Amygdala (tissue), 56 donors: ENCODE measurements at regions not wholly inside any gene's neighbourhood (a gene's known extent, or its start where the extent isn't known, plus 50 kb on each side); places are given as distances from the start of the nearest gene placed in this dataset.

Experiments
- DNase-seq, 56 donors: peaks; one replicate each; lab custom pipeline; 2025; lab: John Stamatoyannopoulos, UW

DNA sequence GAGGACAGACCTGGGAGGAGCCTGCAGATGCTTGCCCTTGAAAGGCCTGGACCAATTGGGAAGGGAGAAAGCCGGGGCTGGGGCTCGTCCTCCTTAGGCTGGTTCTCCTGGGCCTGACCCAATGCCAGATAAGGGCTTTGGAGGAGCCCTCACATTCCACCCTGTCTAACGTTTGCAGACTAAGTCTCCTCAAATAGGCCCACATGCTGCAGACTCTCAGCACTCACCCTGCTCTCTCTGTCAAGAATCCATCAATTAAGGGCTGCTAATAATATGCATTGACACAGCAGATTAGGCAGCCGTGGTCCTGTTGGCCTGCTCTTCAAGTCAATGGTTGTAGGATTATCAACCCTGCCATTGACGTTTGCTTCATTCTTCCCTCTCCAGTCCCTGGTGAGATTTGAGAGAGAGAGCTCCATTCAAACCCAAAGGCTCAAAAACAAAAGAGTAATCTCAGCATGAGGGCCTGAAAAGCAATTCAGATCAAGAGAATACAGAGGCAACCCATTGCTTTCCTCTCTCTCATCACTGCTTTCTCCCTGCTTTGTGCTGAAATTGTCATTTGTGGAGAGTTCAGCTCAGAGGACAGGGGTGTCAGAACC is 167.6 kb downstream of the INSIG2 start:
- no peak for DNase-seq

DNA sequence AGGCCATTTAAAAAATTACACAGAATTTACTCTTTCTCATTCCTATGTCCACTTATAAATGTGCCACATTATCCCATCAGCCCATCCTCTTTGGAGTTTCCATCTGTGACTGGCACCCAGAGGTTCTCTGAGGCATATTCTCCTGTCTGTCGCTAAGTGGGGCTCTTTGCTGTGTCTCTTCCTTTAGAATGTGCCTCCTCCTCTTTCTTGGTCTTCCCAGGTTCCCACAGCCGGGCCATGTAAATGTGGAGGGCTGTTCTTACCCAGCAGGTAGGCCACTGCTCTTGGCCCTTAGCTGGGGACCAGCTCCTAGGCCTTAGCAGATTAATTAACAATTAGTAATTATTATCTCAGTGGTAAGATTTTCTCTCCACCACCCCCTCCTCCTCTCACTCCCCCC is 167.0 kb downstream of the INSIG2 start:
- DNase-seq, result no peak

DNA sequence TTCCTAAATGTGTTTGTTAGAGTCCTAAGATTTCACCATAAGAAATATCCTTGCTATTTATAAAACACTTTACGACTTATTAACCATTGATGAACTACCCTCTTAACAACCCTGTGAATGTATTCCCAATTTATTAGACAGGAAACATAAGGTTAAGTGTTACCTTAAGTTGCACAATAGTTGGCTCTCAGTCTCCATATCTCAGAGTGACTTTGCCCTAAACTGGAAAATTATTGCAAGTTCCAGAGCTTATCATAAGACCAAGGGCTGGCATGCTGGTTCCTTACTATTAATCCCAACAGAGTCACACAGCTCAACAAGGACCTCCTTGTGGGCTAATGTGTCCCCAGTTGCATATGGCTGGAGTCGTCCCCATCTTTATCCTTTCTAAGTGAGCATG is 165.8 kb downstream of the INSIG2 start:
- DNase-seq, result no peak

DNA sequence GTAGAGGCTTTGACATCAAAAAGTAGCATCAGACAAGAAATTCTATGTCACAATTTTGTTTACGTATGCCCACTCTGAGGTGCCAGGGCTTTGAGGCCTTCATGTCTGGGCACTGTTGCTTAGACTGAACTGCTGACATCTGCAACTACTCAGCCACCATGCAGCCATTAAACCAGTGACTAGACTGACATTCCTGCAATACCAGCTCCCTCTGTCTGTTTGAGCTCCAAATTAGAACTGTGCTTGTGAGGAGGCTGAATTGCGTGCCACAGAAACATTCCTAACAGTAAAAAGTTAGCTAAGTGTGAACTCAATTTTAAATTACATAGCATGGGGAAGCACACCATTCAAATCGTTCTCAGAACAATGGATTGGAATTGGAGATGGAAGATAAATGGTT is 163.2 kb downstream of the INSIG2 start:
- DNase-seq, result no peak

DNA sequence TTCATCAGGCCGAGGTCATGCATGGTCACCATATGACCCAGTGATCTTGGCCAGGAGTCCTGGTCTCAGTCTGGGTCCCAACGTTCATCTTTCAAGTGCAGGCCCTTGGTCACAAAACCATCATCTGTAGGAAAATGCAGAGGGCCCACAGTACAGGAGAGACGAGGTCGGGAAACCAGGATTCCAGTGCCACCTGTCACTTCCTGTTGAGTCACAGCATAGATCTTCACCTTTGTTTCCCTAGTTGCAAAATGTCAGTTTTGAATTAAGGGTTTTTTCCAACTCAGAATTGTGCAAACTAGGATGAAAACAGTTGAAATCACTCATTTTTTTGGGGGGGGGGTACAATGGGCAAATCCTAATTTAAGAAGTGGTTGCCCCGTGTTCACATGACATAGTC is 162.2 kb downstream of the INSIG2 start:
- no peak for DNase-seq

DNA sequence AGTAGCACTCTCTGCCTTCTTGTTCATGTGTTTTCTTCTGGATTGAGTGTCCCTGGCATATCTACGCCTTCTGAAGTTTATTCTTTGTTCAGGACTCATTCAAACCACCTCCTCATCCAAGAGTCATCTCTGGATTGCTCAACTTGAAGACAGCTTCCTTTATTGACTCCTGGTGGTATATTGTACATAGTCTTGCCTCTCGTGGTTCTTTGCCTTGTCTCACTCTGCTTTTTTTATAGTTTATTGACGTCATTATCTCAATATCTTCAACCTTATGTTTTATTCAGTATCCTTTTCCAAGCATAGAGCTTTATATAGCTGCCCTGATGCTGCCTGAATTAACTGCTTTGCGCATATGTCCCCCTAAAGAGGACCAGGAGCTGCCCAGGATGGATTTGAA is 161.7 kb downstream of the INSIG2 start:
- no peak for DNase-seq

DNA sequence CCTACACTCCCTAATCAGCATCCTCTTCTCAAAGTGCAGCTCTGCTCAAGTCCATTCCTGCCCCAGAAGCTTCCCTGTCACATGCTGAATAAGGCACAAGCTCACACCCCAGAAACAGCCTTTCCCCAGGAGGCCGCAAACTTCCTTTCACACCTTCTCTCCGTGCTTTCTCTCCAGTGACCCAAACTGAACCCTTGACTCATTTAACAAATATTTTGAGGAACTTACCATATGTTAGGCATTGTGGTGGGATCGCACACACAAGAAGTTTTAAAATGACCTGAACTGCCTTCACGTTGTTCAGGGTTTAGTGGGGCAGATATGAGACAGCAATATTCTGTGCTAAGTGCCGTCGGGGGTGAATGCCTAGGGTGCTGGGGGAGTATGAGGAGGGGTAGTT is 161.3 kb downstream of the INSIG2 start:
- DNase-seq, result no peak

DNA sequence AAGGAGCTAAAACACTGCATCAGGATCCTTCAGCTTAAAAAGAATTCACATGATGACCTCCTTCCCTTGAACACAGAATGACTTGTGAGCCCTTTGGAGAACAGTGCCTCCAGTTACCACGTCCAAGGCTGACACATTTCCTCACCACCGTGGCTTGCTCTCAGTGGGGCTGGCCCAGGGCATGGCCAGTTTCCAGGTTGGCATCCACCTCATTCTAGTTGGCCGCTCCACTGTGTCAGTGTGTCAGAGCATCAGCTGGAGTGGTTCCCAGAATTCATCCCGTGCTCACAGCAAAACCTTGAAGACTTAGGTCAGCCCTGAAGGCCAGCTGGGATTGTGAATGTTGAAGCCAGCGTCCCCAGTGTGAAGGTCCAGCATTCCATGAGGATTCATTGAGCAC is 158.5 kb downstream of the INSIG2 start:
- peak in 1 of 56 donors; percentile 6 for DNase-seq

DNA sequence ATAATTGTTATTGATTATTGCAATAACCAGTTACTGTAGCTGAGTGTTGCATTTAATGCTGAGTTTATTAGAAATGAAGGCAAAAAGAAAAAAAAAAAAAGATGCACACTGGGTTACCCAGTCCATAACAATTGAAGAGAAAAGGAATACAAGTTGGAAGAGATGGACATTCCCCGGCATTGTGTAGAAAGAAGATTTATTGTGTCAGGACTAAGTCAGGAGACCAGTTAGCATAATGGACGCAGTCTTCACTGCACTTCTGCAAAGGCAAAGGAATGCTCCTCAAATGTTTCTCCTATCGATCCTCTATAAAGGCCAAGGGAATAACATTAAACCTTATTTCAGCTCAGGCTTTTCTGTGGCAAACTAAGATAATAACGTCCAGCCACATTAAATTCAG is 157.8 kb downstream of the INSIG2 start:
- DNase-seq, result no peak

DNA sequence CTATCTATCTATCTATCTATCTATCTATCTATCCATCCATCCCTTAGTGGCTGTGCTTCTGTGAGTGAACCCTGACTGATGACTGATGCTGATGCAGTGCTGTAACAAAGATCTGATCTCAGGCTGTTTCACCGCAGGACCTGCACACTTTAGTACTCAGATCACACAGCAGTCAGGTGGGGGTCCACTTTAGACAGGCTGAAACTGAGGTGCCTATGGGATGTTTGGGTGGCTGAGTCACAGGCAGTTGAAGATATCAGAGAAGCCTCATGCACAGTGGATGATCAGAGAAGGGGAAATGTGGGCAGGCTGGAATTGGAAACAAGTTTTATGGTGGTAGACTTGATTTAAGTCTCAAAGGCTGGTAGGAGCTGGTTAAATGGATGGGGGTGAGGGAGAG is 156.4 kb downstream of the INSIG2 start:
- no peak for DNase-seq

DNA sequence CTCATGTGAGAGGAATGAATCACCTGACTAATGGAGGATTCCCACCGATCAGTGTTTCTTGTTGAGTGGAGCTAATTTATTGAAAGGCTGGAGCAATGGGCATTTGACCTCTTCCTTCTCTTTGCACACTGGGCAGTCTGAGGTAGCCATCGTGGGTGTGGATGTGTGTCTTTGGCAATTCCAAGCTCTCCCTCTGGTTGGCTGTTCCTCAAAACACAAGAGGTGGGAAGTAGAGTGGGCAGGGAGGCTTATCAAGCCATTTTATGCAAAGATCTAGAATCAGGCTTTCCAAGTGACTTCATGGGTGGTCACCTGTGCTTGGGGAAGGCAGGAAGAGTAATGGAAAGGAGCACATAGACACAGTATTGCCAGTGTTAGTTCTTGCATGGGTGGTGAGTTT is 154.8 kb downstream of the INSIG2 start:
- no peak for DNase-seq

DNA sequence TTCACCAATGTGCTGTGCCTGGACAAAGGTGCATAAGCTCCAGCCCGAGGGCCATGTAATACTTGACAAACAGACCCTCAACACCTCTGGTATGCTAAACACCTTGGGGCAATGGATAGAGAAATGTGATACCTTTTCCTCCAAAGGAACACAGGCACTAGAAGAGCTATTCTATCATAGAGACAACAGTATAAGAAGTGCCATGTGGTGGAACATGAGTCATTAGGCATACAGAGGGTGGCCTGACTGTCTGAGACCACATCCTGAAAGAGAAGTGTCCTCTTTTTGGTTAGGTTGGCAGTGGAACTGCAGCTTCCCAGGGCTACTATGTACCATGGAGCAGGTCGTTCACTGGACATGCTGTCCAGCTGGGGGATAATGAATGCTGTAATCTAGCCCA is 153.9 kb downstream of the INSIG2 start:
- DNase-seq, result no peak

DNA sequence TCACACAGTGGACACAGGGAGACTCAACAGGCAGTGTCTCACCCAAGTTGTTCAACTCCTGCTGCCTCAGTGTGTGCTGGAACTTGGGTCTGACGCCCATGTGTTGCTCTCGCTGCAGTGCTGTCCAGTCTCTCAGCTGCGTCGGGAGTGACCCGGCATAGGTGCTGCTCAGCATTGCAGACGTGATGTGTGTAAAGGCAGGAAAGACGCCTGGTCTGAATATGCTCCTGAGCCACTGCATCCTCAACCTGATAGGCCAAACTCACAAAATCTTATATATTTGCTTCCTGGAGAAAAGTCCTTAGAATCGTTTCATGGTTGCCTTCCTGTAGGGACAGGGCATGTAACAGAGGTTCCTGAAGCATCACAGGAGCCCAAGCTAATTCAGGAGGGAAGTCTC is 152.9 kb downstream of the INSIG2 start:
- DNase-seq, result no peak

DNA sequence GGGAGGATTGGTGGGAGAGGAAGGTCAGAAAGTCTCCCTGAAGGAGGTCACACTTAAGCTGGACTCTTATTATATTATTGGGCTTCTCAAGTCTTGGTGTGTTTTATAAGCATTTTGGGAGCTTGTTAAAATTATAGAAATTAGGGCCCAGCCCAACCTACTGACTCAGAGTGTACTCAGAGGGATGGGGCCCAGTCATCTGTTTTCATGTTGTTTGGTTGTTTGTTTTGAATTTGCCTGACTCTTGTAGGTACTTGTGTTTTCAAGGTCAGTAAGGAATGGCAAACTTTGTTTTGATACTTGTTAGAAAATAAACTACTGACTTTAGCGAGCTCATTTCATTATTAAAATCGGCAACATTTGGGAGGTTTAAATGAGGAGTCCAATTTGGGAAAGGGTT is 152.0 kb downstream of the INSIG2 start:
- no peak for DNase-seq

DNA sequence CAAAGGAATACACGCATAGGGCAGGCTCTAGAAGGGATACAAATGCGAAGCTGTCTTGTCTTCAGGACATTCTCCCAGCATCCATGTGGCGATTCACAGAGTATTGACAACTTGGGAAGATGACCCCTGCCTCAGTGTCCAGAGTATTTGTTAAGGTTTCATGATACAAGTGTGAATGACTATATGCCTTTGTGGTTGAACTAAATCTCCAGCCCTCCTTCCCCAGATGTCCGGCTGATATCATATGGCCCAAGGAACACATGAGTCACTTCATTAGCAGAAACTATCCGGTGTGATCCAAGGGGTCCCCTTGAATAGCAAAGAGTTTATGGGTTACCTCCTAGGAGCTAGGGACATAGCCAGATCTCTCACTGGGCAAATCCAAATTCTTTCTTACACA is 151.0 kb downstream of the INSIG2 start:
- DNase-seq, result no peak

DNA sequence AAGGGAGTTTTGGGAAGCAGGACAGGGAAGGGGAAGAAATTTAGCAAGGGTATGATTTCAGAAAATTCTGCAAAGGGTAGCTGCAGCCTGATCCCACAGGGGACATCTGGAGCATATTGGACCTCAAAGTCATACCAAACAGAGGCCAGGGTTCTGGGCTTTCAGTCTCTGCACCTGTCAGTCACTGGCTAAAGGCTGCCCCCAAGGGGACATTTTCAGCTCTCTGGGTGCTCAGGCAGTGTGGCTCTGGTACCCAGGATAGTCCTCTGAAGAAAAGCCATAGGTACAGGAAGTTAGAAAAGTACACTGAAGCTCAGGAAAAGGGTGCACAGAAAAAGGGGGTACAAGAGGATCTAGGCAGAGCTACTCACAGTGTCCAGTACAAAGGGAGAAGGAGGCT is 149.2 kb downstream of the INSIG2 start:
- no peak for DNase-seq

DNA sequence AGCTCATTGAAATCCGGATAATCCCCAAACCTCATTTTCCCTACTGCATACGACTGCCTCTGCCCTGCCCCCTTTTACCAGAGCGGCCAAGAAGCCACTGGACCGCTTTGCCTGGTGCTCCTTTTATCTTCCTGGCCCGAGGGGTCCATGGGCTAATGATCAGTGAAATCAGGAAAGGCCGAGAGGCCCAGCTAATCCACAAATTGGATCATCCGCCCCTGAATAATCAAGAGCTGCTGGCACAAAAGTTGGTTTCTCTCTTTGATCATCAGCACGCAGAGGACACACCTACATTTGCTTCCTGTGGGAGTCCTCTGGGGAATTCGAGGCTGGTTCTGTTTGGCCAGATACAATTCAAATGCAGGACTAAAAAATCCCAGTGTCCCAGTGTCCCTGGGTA is 144.5 kb downstream of the INSIG2 start:
- no peak for DNase-seq

DNA sequence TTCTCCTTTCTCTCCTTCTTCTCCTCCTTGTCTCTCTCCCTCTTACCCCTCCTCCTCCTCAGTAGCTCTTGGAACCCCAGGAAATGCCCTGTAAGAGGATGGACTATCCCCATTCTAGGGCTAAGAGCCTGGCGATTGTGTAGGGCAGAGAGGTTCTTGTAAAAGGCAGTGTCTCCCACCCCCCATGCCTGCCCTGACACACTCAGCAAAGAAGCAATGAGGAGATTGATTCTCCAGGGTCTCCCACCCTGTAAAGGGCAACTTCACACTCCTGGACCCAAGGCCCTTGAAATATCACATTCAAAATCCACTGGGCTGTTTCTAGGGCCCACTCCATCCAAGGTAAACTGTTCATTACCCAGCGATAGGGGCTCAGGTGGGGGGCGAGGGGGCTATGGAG is 144.1 kb downstream of the INSIG2 start:
- no peak for DNase-seq

DNA sequence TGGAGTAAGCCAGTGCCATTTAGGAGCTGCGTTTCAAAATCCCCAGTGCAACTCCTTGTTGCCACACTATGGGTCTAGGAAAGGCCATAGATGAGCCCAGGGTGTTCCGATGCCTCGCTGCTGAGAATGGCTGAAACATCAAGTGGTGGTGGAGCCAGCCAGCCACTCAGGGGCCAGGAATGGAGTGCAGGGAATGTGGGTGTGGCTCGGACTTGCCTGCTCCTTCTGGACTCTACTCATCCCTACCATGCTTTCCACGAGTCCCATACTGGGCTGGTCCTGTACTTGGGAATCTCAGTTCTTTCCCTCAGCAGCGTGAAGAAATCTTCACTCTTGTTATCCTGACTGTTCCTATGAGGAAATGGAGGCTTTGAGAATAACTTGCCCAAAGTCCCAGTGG is 143.5 kb downstream of the INSIG2 start:
- no peak for DNase-seq

DNA sequence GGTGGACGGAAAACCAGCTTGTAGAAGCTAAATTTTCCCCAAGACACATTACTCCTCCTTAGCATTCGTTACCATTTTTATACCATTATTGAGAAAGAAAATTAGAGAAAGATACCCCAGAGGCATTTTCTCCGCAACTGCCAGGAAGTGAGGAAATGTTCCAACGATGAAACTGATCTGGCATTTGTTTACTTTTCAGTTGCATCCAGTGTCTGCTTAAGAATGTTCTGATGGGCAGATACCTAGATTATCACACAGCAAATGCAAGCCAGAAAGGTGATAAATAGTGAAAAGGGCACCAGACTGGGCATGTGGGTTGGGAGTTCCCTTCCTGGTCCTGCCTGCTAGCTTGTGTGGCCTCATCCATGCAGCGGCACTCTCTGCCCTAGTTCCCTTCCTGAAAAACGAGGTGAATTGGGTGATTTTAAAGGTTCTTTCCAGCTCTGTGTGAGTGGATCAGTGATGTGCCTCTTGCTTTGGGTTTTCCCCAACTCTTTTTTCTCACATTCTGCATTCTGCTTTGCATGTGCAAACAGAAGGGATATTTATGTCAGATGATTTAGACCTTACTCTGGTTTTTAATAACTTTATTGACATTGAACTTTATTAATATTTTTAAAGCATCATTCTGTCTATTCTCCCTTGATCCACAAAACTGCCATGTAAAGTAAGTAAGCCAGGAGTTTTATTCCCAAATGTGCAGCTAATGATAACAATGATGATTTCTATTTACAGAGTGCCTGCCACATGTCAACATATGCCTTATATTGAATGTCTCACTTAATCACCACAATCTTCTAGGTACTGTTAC is 139.6 kb downstream of the INSIG2 start:
- no peak for DNase-seq

DNA sequence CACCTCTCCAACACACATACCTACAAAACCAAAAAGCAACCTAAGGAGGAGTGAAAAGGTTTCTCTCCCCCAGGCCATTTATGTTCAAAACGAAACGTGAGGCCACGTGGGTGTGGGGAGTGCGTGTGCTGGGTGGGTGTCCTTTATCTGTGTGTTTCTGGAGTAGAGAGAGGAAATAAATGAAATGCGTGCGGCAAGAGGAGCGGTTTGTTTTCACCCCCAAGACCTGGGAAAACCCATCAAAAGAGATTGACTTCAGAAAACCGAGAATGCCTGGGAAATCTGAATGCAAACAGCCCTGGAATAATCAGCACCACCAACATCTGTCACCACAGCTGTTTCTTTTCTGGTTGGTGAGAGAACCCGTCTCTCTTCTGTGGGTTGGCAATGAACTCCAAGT is 137.4 kb downstream of the INSIG2 start:
- no peak for DNase-seq

DNA sequence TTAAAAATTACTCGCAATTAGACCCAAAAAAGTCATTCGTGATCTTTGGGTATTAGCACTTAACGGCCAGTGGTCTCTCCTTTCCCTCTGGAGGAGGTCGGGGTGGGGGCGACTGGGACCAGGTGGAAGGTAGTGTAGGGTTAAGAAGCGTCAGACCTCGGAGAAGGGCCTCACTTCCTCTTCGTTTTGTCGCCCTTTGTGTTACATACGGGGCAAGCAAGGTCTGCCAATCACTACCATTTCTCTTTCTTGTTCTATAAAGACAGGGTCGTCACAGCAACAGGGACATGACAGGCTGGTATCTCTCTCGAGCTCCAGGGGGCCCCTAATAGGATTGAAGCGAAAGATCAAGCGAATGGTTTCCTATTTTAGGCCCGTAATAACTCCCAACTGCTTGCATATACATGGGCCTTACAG is 136.6 kb downstream of the INSIG2 start:
- no peak for DNase-seq
